GM12878 (cell line): ENCODE measurements at regions not wholly inside any gene's neighbourhood (a gene's known extent, or its start where the extent isn't known, plus 50 kb on each side); places are given as distances from the start of the nearest gene placed in this dataset.

Source experiments
- ATAC-seq: fragments of 200-7000 bp; cut with Tn5 transposase; 3 replicates; pipeline ENCODE4 v1.9.1; 2020; ENCODE audit warnings: mild to moderate bottlenecking, moderate library complexity
- BruUV-seq: library from RNA; stranded (reverse); fragments of 400-500 nt; replicated peaks from 2 replicates; lab custom pipeline; 2021; lab: Mats Ljungman, UMichigan
- CTCF ChIA-PET: fragments of 300-600 bp; sonication (Branson Sonifier 250); formaldehyde crosslinking; extraction: SDS; loops from one replicate; lab custom pipeline; 2021; ENCODE audit warnings: inconsistent platforms; lab: Yijun Ruan, JAX
- POLR2A ChIA-PET: fragments of 350-600 bp; formaldehyde crosslinking; extraction: SDS; loops from one replicate; lab custom pipeline; 2021; ENCODE audit warnings: inconsistent platforms; lab: Charles Lee
- RAD21 ChIA-PET: fragments of 300-600 bp; sonication (Branson Sonifier 250); formaldehyde crosslinking; loops from one replicate; lab custom pipeline; 2023; ENCODE audit warnings: antibody characterized with exemption; ENCODE audit not compliant: unreplicated experiment; lab: Charles Lee
- SMC1A ChIA-PET: fragments of 300-600 bp; sonication (Branson Sonifier 250); formaldehyde crosslinking; loops from one replicate; lab custom pipeline; 2023; ENCODE audit not compliant: unreplicated experiment, uncharacterized antibody; lab: Charles Lee
- DNase-seq: peaks from one replicate; pipeline ENCODE4 v3.0.0-alpha.2; 2011; ENCODE audit warnings: low read depth, low spot score
- FAIRE-seq: peaks from 3 replicates; lab custom pipeline; 2011; peaks lifted over from hg19 to GRCh38; lab: Jason Lieb, UNC
- H2AFZ ChIP-seq: 2 replicates; pipeline ENCODE4 v1.6.0; 2011; ENCODE audit warnings: low read depth, low read length, control low read depth; ENCODE audit not compliant: control insufficient read depth
- H3K27ac ChIP-seq: 2 replicates; pipeline ENCODE4 v1.5.1; 2011; ENCODE audit warnings: control low read depth; ENCODE audit not compliant: control insufficient read depth, insufficient read depth
- H3K27me3 ChIP-seq, 2 experiments: replicated peaks in 1 of 2; 2 replicates each; pipeline versions ENCODE4 v1.6.0 to v1.6.1; 2011; ENCODE audit warnings: low read length in 1 of 2; ENCODE audit not compliant: control insufficient read depth in 2 of 2, insufficient read depth in 2 of 2
- H3K36me3 ChIP-seq, 2 experiments: 2 replicates each; pipeline ENCODE4 v1.5.1; 2011; ENCODE audit warnings: low read length in 1 of 2; ENCODE audit not compliant: control insufficient read depth in 2 of 2, insufficient read depth in 2 of 2
- H3K4me1 ChIP-seq: 2 replicates; pipeline ENCODE4 v1.6.1; 2011; ENCODE audit warnings: mild to moderate bottlenecking, low read length, moderate library complexity, mixed read lengths; ENCODE audit not compliant: control insufficient read depth, insufficient read depth
- H3K4me2 ChIP-seq: 2 replicates; pipeline ENCODE4 v1.6.0; 2011; ENCODE audit warnings: control low read depth; ENCODE audit not compliant: control insufficient read depth, insufficient read depth
- H3K4me3 ChIP-seq: fragments of 200-600 bp; sonication (generic); 2 replicates; pipeline ENCODE4 v1.5.1; 2016
- H3K79me2 ChIP-seq: 2 replicates; pipeline ENCODE4 v1.6.0; 2011; ENCODE audit warnings: low read length; ENCODE audit not compliant: control insufficient read depth, insufficient read depth
- H3K9ac ChIP-seq: 2 replicates; pipeline ENCODE4 v1.8.0; 2011; ENCODE audit warnings: low read length, control low read depth, mixed read lengths; ENCODE audit not compliant: control insufficient read depth, insufficient read depth
- H3K9me3 ChIP-seq: replicated peaks from 3 replicates; pipeline ENCODE4 v1.5.1; 2011; ENCODE audit warnings: mild to moderate bottlenecking, low read length; ENCODE audit not compliant: control insufficient read depth, insufficient read depth
- H4K20me1 ChIP-seq: 2 replicates; pipeline ENCODE4 v1.6.0; 2011; ENCODE audit not compliant: control insufficient read depth, insufficient read depth
- CUX1 ChIP-seq: IDR thresholded peaks from 2 replicates; pipeline ENCODE4 v1.6.1; 2012; ENCODE audit warnings: improper control_type of control experiment, low read depth, low read length; ENCODE audit not compliant: insufficient replicate concordance
- FOXM1 ChIP-seq: IDR thresholded peaks from 2 replicates; pipeline ENCODE4 v1.6.1; 2012; ENCODE audit warnings: low read depth, mild to moderate bottlenecking, inconsistent platforms, low read length, moderate library complexity
- KAT2A ChIP-seq: conservative IDR thresholded peaks from 2 replicates; pipeline ENCODE4 v1.6.1; 2011; ENCODE audit warnings: low read depth, low read length; ENCODE audit not compliant: control insufficient read depth
- MEF2A ChIP-seq: IDR thresholded peaks from 2 replicates; pipeline ENCODE4 v1.6.1; 2011; ENCODE audit warnings: low read depth, mild to moderate bottlenecking, low read length, moderate library complexity; ENCODE audit not compliant: insufficient read depth
- MYB ChIP-seq: fragments of 150-350 bp; IDR thresholded peaks from 2 replicates; pipeline ENCODE4 v1.6.1; 2014; ENCODE audit warnings: mild to moderate bottlenecking, low read depth, low read length, borderline replicate concordance
- NFYB ChIP-seq: IDR thresholded peaks from 2 replicates; pipeline ENCODE4 v1.6.1; 2011; ENCODE audit warnings: low read depth, mild to moderate bottlenecking, low read length, improper control_type of control experiment, moderate library complexity; ENCODE audit not compliant: insufficient read depth
- PAX8 ChIP-seq: fragments of 450-650 bp; IDR thresholded peaks from 2 replicates; pipeline ENCODE4 v1.6.1; 2017; ENCODE audit warnings: mild to moderate bottlenecking, moderate library complexity
- RCOR1 ChIP-seq: conservative IDR thresholded peaks from 2 replicates; pipeline ENCODE4 v1.6.1; 2012; ENCODE audit warnings: low read depth, low read length, improper control_type of control experiment
- RELA ChIP-seq: fragments of 450-650 bp; IDR thresholded peaks from 2 replicates; pipeline ENCODE4 v1.8.0; 2014; ENCODE audit warnings: borderline replicate concordance; ENCODE audit not compliant: partially characterized antibody
- RUNX3 ChIP-seq: IDR thresholded peaks from 2 replicates; pipeline ENCODE4 v1.6.1; 2012; ENCODE audit warnings: low read length, inconsistent platforms
- YY1 ChIP-seq: IDR thresholded peaks from 2 replicates; pipeline ENCODE4 v1.6.1; 2011; ENCODE audit warnings: low read depth, mild to moderate bottlenecking, low read length
- ZNF622 ChIP-seq: fragments of 450-650 bp; IDR thresholded peaks from 2 replicates; pipeline ENCODE4 v1.6.1; 2017; ENCODE audit warnings: mild to moderate bottlenecking, inconsistent platforms
- WGBS: methylation state at CpG from one replicate; pipeline ENCODE4 v1.1.6; 2016; ENCODE audit warnings: low lambda C conversion rate; ENCODE audit not compliant: insufficient replicate concordance, insufficient coverage; ENCODE audit errors: missing lambda C conversion rate; 5-methylcytosine and 5-hydroxymethylcytosine counted together
- in situ Hi-C: fragments of 300-500 bp; cut with MboI; formaldehyde crosslinking; loops from 9 replicates; pipeline ENCODE4 v1.14.3; 2018; ENCODE audit warnings: mixed read lengths
- intact Hi-C: fragments of 100-400 bp; cut with micrococcal nuclease; formaldehyde crosslinking; loops from one replicate; pipeline ENCODE4 v1.14.2; 2022; ENCODE audit not compliant: unreplicated experiment

GRCh38 chr2:236993286-236993685, 92.4 kb upstream of the COPS8 start:
- Histone ChIP-seq H3K27me3 (peaks cover 0 to 7% of the 10 kb centered on the region in 2 experiments; a peak in 2 of 4 replicates), H4K20me1 (no peaks in the 10 kb centered on the region), H3K27ac (no peak overlapping the region), H3K4me3 (no peak overlapping the region), H2AFZ (no peak overlapping the region), H3K4me1 (no peaks in the 10 kb centered on the region), H3K79me2 (no peaks in the 10 kb centered on the region), H3K36me3 (no peaks in the 10 kb centered on the region), H3K9ac (no peak overlapping the region), H3K9me3 (no peaks in the 10 kb centered on the region), H3K4me2 (no peak overlapping the region)
- ATAC-seq (no peak), FAIRE-seq (no peak), DNase-seq (no peak)
- 33% methylated on average over 2 of the region's 2 CpGs for WGBS
- ChIA-PET SMC1A (no interaction called here), POLR2A (interaction anchor here (0.5 kb wide), 1 partner anchor 661 kb away, joined by 3 read pairs; no protein-coding TSS in a partner anchor), RAD21 (no interaction called here), CTCF (no interaction called here)
- TF ChIP-seq YY1, result no peak
- no peak for TF ChIP-seq RELA
- TF ChIP-seq PAX8, result no peak
- TF ChIP-seq NFYB, result no peak
- no peak for TF ChIP-seq ZNF622
- no peak for TF ChIP-seq CUX1
- no peak for TF ChIP-seq RCOR1
- TF ChIP-seq MYB, result no peak
- TF ChIP-seq FOXM1, result no peak
- TF ChIP-seq KAT2A, result no peak
- no peak for TF ChIP-seq RUNX3
- TF ChIP-seq MEF2A, result no peak
- in situ Hi-C loops (no loop called here), intact Hi-C loops (no loop called here)
- BruUV-seq, result no TSS peak
